ENCODE measurements at regions not wholly inside any gene's neighbourhood (a gene's known extent, or its start where the extent isn't known, plus 50 kb on each side); places are given as distances from the start of the nearest gene placed in this dataset.

DNA sequence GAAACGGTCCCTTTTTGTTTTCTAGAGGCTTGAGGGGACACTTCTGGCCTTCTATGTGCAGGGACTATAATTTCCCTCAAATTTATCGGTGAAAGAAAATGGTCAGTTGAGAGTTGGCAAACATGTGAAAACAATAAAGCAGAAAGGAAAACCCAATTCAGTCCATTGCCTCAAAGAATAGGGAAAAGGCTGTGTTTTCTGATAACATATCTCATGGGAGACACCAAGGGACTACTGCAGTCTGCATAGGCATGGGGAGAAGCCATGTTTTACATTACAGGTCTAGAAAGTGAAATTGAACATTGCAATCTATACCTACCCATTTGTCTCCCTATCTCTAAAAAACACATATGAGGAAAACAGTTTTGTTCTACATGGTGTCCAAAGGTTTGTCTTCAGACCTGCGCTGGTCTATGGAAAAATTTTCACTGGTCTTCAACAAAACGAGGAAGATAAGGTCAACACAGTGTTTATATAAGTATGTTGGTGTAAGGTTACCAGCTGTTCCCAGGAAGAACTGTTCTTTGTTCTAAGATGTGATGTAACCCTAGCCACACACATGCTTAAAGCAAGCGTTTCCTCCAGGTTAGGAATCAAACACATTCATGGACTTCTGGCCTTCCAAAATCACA, 179.7 kb downstream of the MREG start (continued):
- TF ChIP-seq, protein P1, sequence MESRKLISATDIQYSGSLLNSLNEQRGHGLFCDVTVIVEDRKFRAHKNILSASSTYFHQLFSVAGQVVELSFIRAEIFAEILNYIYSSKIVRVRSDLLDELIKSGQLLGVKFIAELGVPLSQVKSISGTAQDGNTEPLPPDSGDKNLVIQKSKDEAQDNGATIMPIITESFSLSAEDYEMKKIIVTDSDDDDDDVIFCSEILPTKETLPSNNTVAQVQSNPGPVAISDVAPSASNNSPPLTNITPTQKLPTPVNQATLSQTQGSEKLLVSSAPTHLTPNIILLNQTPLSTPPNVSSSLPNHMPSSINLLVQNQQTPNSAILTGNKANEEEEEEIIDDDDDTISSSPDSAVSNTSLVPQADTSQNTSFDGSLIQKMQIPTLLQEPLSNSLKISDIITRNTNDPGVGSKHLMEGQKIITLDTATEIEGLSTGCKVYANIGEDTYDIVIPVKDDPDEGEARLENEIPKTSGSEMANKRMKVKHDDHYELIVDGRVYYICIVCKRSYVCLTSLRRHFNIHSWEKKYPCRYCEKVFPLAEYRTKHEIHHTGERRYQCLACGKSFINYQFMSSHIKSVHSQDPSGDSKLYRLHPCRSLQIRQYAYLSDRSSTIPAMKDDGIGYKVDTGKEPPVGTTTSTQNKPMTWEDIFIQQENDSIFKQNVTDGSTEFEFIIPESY (CRISPR knock-in tag; IDR thresholded peaks at IDR 0.05), result no peak
- TF ChIP-seq EHMT2 (IDR thresholded peaks at IDR 0.05), result 0 out of 2 replicates have a peak, but pooled peaks have one; percentile 10
- no peak for TF ChIP-seq POLR2AphosphoS2 (IDR thresholded peaks at IDR 0.05; ENCODE audit: low read length)
- TF ChIP-seq ZNF133 (CRISPR knock-in tag; IDR thresholded peaks at IDR 0.05), result no peak
- TF ChIP-seq RHOXF2B (CRISPR knock-in tag; conservative IDR thresholded peaks at IDR 0.05), result no peak
- TF ChIP-seq, protein P2, sequence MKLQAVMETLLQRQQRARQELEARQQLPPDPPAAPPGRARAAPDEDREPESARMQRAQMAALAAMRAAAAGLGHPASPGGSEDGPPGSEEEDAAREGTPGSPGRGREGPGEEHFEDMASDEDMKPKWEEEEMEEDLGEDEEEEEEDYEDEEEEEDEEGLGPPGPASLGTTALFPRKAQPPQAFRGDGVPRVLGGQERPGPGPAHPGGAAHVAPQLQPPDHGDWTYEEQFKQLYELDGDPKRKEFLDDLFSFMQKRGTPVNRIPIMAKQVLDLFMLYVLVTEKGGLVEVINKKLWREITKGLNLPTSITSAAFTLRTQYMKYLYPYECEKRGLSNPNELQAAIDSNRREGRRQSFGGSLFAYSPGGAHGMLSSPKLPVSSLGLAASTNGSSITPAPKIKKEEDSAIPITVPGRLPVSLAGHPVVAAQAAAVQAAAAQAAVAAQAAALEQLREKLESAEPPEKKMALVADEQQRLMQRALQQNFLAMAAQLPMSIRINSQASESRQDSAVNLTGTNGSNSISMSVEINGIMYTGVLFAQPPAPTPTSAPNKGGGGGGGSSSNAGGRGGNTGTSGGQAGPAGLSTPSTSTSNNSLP (IDR thresholded peaks at IDR 0.05; ENCODE audit: borderline replicate concordance, low read depth, low read length), result no peak
- TF ChIP-seq SRSF1 (IDR thresholded peaks at IDR 0.05; ENCODE audit: low read depth, low read length), result no peak
- peak; percentile 56 for TF ChIP-seq ARID1B (IDR thresholded peaks at IDR 0.05)
- TF ChIP-seq, protein P3, sequence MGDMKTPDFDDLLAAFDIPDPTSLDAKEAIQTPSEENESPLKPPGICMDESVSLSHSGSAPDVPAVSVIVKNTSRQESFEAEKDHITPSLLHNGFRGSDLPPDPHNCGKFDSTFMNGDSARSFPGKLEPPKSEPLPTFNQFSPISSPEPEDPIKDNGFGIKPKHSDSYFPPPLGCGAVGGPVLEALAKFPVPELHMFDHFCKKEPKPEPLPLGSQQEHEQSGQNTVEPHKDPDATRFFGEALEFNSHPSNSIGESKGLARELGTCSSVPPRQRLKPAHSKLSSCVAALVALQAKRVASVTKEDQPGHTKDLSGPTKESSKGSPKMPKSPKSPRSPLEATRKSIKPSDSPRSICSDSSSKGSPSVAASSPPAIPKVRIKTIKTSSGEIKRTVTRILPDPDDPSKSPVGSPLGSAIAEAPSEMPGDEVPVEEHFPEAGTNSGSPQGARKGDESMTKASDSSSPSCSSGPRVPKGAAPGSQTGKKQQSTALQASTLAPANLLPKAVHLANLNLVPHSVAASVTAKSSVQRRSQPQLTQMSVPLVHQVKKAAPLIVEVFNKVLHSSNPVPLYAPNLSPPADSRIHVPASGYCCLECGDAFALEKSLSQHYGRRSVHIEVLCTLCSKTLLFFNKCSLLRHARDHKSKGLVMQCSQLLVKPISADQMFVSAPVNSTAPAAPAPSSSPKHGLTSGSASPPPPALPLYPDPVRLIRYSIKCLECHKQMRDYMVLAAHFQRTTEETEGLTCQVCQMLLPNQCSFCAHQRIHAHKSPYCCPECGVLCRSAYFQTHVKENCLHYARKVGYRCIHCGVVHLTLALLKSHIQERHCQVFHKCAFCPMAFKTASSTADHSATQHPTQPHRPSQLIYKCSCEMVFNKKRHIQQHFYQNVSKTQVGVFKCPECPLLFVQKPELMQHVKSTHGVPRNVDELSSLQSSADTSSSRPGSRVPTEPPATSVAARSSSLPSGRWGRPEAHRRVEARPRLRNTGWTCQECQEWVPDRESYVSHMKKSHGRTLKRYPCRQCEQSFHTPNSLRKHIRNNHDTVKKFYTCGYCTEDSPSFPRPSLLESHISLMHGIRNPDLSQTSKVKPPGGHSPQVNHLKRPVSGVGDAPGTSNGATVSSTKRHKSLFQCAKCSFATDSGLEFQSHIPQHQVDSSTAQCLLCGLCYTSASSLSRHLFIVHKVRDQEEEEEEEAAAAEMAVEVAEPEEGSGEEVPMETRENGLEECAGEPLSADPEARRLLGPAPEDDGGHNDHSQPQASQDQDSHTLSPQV (IDR thresholded peaks at IDR 0.05), result peak; percentile 93
- TF ChIP-seq, protein P4, sequence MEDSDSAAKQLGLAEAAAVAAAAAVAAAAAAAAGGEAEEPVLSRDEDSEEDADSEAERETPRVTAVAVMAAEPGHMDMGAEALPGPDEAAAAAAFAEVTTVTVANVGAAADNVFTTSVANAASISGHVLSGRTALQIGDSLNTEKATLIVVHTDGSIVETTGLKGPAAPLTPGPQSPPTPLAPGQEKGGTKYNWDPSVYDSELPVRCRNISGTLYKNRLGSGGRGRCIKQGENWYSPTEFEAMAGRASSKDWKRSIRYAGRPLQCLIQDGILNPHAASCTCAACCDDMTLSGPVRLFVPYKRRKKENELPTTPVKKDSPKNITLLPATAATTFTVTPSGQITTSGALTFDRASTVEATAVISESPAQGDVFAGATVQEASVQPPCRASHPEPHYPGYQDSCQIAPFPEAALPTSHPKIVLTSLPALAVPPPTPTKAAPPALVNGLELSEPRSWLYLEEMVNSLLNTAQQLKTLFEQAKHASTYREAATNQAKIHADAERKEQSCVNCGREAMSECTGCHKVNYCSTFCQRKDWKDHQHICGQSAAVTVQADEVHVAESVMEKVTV (CRISPR knock-in tag; IDR thresholded peaks at IDR 0.05), result no peak
- TF ChIP-seq ILK (tag; IDR thresholded peaks at IDR 0.05; ENCODE audit: borderline replicate concordance, low read depth), result no peak; the same call in 1 of the 2 replicates
- 0 out of 2 replicates have a peak, but pooled peaks have one; percentile 13 for TF ChIP-seq PYGO2 (tag; IDR thresholded peaks at IDR 0.05)
- TF ChIP-seq ZNF584 (CRISPR knock-in tag; IDR thresholded peaks at IDR 0.05; ENCODE audit: low read depth), result 0 out of 2 replicates have a peak, but pooled peaks have one; percentile 51
- no peak for TF ChIP-seq HDAC2 (IDR thresholded peaks at IDR 0.05)
- TF ChIP-seq NFIX (CRISPR knock-in tag; IDR thresholded peaks at IDR 0.05; ENCODE audit: low read depth), result no peak
- TF ChIP-seq, protein P5, sequence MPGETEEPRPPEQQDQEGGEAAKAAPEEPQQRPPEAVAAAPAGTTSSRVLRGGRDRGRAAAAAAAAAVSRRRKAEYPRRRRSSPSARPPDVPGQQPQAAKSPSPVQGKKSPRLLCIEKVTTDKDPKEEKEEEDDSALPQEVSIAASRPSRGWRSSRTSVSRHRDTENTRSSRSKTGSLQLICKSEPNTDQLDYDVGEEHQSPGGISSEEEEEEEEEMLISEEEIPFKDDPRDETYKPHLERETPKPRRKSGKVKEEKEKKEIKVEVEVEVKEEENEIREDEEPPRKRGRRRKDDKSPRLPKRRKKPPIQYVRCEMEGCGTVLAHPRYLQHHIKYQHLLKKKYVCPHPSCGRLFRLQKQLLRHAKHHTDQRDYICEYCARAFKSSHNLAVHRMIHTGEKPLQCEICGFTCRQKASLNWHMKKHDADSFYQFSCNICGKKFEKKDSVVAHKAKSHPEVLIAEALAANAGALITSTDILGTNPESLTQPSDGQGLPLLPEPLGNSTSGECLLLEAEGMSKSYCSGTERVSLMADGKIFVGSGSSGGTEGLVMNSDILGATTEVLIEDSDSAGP (CRISPR knock-in tag; IDR thresholded peaks at IDR 0.05), result no peak
- no peak for TF ChIP-seq ZNF764 (CRISPR knock-in tag; IDR thresholded peaks at IDR 0.05; ENCODE audit: low read depth)
